Activated CD4-positive, alpha-beta T cell treated with anti-CD3 and anti-CD28 coated beads, Interleukin-2, amount 10 ng/mL, durations not matched to agents 24 days and 14 days (primary cell): ENCODE measurements at regions not wholly inside any gene's neighbourhood (a gene's known extent, or its start where the extent isn't known, plus 50 kb on each side); places are given as distances from the start of the nearest gene placed in this dataset.

ENCODE experiments used
- DNase-seq: peaks from one replicate; pipeline ENCODE4 v3.0.0; 2022
- H3K27ac Mint-ChIP-seq: one replicate; pipeline ENCODE4 v1.8.0; 2022; ENCODE audit warnings: mild to moderate bottlenecking, mixed read lengths
- H3K27me3 Mint-ChIP-seq: one replicate; pipeline ENCODE4 v1.8.0; 2022; ENCODE audit warnings: mixed read lengths
- H3K36me3 Mint-ChIP-seq: one replicate; pipeline ENCODE4 v1.8.0; 2022; ENCODE audit warnings: low read depth, mild to moderate bottlenecking, mixed read lengths
- H3K4me1 Mint-ChIP-seq: one replicate; pipeline ENCODE4 v1.8.0; 2021; ENCODE audit warnings: mixed read lengths
- H3K4me3 Mint-ChIP-seq: one replicate; pipeline ENCODE4 v1.8.0; 2022; ENCODE audit warnings: mild to moderate bottlenecking, moderate library complexity, mixed read lengths
- H3K9me3 Mint-ChIP-seq: one replicate; pipeline ENCODE4 v1.8.0; 2021; ENCODE audit warnings: mixed read lengths
- intact Hi-C: fragments of 100-400 bp; cut with micrococcal nuclease; formaldehyde crosslinking; loops from one replicate; pipeline ENCODE4 v1.15.1; 2023

DNA sequence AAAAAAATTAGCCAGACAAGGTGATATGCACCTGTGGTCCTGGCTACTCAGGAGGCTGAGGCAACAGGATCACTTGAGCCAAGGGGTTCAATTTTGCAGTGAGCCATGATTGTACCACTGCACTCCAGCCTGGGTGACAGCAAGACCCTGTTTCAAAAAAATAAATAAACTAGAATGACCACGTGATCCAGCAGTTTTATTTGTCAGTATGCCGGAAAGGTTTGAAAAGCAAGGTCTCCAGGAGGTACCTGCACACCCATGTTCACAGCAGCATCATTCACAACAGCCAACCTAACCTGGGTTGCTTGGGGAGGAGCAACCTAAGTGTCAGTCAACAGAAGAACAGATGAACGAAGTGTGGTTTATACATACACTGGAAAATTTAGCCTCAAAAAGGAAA is 78.7 kb upstream of the SEPTIN5 start:
- intact Hi-C loops, result no loop called here
- Mint-ChIP-seq H3K9me3 (no peaks in the 10 kb centered on the region), H3K36me3 (no peaks in the 10 kb centered on the region), H3K27ac (no peak overlapping the region), H3K4me3 (no peak overlapping the region), H3K4me1 (no peaks in the 10 kb centered on the region), H3K27me3 (peaks cover 3% of the 10 kb centered on the region)
- no peak for DNase-seq

DNA sequence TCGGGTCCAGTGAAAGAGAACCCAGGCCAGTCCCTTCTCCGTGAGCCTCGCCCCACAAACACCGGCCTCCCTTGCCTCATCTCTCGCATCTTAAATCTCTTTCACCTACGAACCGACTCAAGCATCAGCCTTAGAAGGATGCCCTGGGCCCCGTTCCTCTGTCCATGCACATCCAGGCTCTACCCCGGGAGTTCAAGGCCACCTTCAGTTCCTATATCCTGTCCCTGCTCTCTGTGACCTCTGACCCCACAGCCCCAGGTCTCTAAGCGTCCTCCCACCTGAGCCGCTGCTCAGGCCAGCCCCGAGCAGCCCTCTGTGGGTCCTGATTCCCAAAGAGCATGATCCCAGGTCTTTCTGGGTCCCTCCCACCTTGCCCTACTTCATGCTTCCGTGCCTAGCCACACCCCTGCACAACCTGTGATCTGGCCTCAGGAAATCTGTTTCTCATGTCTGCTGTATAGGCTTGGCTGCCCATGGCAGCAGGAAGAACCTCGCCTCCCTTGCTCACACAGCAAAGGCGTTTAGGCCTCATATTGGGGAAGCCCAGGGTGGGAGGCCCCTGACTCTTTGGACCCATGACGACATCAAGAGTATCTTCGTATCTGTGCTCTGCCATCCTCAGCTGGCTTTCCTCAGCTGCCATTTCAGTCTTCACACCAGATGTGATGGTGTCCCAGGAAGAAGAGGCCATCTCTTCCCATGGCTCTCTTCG is 77.5 kb upstream of the SEPTIN5 start:
- Mint-ChIP-seq H3K36me3 (no peaks in the 10 kb centered on the region), H3K4me3 (no peak overlapping the region), H3K4me1 (no peaks in the 10 kb centered on the region), H3K9me3 (no peaks in the 10 kb centered on the region), H3K27ac (no peak overlapping the region), H3K27me3 (peaks cover 3% of the 10 kb centered on the region)
- no peak for DNase-seq
- intact Hi-C loops, result no loop called here

- intact Hi-C loops, result no loop called here
- Mint-ChIP-seq H3K4me1 (no peaks in the 10 kb centered on the region), H3K9me3 (no peaks in the 10 kb centered on the region), H3K27me3 (no peaks in the 10 kb centered on the region), H3K27ac (no peak overlapping the region), H3K36me3 (no peaks in the 10 kb centered on the region), H3K4me3 (no peak overlapping the region)
- no peak for DNase-seq
Observed at GRCh38 chr22:19637408-19638281, 76.7 kb upstream of the SEPTIN5 start.

GRCh38 chr22:19638282-19639015 is 75.9 kb upstream of the SEPTIN5 start:
- no peaks in the 10 kb centered on the region for H3K27me3 Mint-ChIP-seq
- H3K4me3 Mint-ChIP-seq, result no peak overlapping the region
- H3K36me3 Mint-ChIP-seq, result no peaks in the 10 kb centered on the region
- no peaks in the 10 kb centered on the region for H3K4me1 Mint-ChIP-seq
- intact Hi-C loops, result no loop called here
- H3K27ac Mint-ChIP-seq, result no peak overlapping the region
- no peaks in the 10 kb centered on the region for H3K9me3 Mint-ChIP-seq
- DNase-seq, result no peak

GRCh38 chr22:19639610-19640135 is 74.6 kb upstream of the SEPTIN5 start:
- DNase-seq, result no peak
- intact Hi-C loops, result no loop called here
- Mint-ChIP-seq H3K9me3 (no peaks in the 10 kb centered on the region), H3K27me3 (peaks cover 3% of the 10 kb centered on the region), H3K4me1 (no peaks in the 10 kb centered on the region), H3K4me3 (no peak overlapping the region), H3K36me3 (no peaks in the 10 kb centered on the region), H3K27ac (no peak overlapping the region)

GRCh38 chr22:19640306-19640705 is 74.0 kb upstream of the SEPTIN5 start:
- H3K36me3 Mint-ChIP-seq, result no peaks in the 10 kb centered on the region
- no peak overlapping the region for H3K4me3 Mint-ChIP-seq
- H3K9me3 Mint-ChIP-seq, result no peaks in the 10 kb centered on the region
- no peak for DNase-seq
- H3K4me1 Mint-ChIP-seq, result no peaks in the 10 kb centered on the region
- peaks cover 7% of the 10 kb centered on the region for H3K27me3 Mint-ChIP-seq
- H3K27ac Mint-ChIP-seq, result no peak overlapping the region
- intact Hi-C loops, result no loop called here

GRCh38 chr22:19641254-19641982 is 72.9 kb upstream of the SEPTIN5 start:
- H3K4me1 Mint-ChIP-seq, result no peaks in the 10 kb centered on the region
- H3K27me3 Mint-ChIP-seq, result peaks cover 9% of the 10 kb centered on the region
- no peak overlapping the region for H3K4me3 Mint-ChIP-seq
- intact Hi-C loops, result no loop called here
- H3K36me3 Mint-ChIP-seq, result no peaks in the 10 kb centered on the region
- H3K27ac Mint-ChIP-seq, result no peak overlapping the region
- peaks cover 1% of the 10 kb centered on the region for H3K9me3 Mint-ChIP-seq
- no peak for DNase-seq

GRCh38 chr22:19641983-19642451 is 72.3 kb upstream of the SEPTIN5 start:
- intact Hi-C loops, result no loop called here
- peaks cover 5% of the 10 kb centered on the region for H3K9me3 Mint-ChIP-seq
- peaks cover 9% of the 10 kb centered on the region for H3K27me3 Mint-ChIP-seq
- H3K36me3 Mint-ChIP-seq, result no peaks in the 10 kb centered on the region
- no peaks in the 10 kb centered on the region for H3K4me1 Mint-ChIP-seq
- H3K4me3 Mint-ChIP-seq, result no peak overlapping the region
- DNase-seq, result no peak
- H3K27ac Mint-ChIP-seq, result no peak overlapping the region

GRCh38 chr22:19643448-19644313 is 70.6 kb upstream of the SEPTIN5 start:
- Mint-ChIP-seq H3K9me3 (peaks cover 12% of the 10 kb centered on the region), H3K27me3 (peaks cover 11% of the 10 kb centered on the region), H3K4me1 (no peaks in the 10 kb centered on the region), H3K36me3 (peaks cover 3% of the 10 kb centered on the region), H3K4me3 (no peak overlapping the region), H3K27ac (no peak overlapping the region)
- DNase-seq, result no peak
- intact Hi-C loops, result no loop called here

DNA sequence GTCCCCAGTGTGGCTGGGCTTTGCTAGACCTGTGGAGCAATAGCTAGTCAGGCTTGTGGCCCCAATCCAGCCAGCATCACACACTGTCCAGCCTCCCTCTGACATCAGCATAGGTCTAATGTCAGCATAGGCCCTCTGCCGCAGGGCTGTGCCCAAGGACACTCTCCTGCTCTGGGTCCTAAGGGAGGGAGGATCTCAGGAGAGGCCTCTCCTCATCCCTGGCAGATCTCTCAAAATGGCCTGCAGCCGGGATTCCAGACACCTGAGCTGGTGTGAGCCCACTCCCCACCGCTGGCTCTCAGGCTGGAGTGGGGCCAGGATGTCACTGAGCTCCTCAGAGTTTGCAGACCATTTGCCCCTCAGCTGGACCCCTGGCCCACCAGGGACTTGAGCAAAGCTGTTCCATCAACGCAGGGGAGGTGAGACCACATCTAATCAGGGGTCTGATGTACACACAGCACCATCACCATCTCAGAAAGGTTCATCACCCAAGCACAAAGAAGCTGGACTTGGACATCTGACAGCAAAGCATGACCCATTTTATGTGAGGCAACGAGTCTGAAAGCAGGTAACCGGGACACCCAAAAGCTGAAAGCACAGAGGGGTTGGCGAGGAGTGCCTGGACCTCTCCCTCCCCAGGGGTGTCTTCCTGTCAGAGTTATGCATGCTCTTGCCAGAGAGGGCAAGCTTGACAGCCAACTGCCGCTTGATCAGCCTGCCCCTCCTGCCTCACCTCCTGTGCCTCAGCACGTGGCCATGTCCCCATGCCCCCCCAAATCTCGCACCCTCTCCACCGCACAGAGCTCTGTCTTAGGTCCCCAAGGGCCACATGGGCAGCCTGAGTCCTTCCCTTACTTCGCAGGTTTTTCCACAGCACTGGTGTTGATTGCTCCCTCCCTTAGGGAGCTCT is 69.7 kb upstream of the SEPTIN5 start:
- intact Hi-C loops, result no loop called here
- H3K36me3 Mint-ChIP-seq, result peaks cover 3% of the 10 kb centered on the region
- H3K9me3 Mint-ChIP-seq, result peaks cover 12% of the 10 kb centered on the region
- no peaks in the 10 kb centered on the region for H3K4me1 Mint-ChIP-seq
- peaks cover 14% of the 10 kb centered on the region for H3K27me3 Mint-ChIP-seq
- no peak overlapping the region for H3K4me3 Mint-ChIP-seq
- no peak for DNase-seq
- H3K27ac Mint-ChIP-seq, result no peak overlapping the region

- Mint-ChIP-seq H3K27ac (no peak overlapping the region), H3K27me3 (peaks cover 17% of the 10 kb centered on the region), H3K9me3 (peaks cover 17% of the 10 kb centered on the region), H3K4me1 (no peaks in the 10 kb centered on the region), H3K4me3 (no peak overlapping the region), H3K36me3 (peaks cover 3% of the 10 kb centered on the region)
- intact Hi-C loops, result no loop called here
- DNase-seq, result no peak
Observed at GRCh38 chr22:19645391-19645790, 68.9 kb upstream of the SEPTIN5 start.

GRCh38 chr22:19645905-19646304 is 68.4 kb upstream of the SEPTIN5 start:
- peaks cover 3% of the 10 kb centered on the region for H3K36me3 Mint-ChIP-seq
- intact Hi-C loops, result no loop called here

More at GRCh38 chr22:19645905-19646304, 68.4 kb upstream of the SEPTIN5 start:
- Mint-ChIP-seq H3K9me3 (peaks cover 17% of the 10 kb centered on the region), H3K4me3 (no peak overlapping the region), H3K27me3 (peaks cover 20% of the 10 kb centered on the region), H3K27ac (no peak overlapping the region), H3K4me1 (no peaks in the 10 kb centered on the region)
- DNase-seq, result no peak
